ENCODE measurements at regions not wholly inside any gene's neighbourhood (a gene's known extent, or its start where the extent isn't known, plus 50 kb on each side); places are given as distances from the start of the nearest gene placed in this dataset.

- no peaks in the 10 kb centered on the region for H3K4me1 ChIP-seq
- H3K36me3 ChIP-seq = no peaks in the 10 kb centered on the region
- 94% methylated on average over 3 of the region's 3 CpGs for WGBS, 2 donors
- no peak overlapping the region for H3K4me3 ChIP-seq (replicated peaks in 1 of 3)
- TF ChIP-seq CTCF (IDR thresholded peaks at IDR 0.05) (no peak), POLR2A (IDR thresholded peaks at IDR 0.05) (no peak)
- DNase-seq = no peak
- no peak overlapping the region for H3K27ac ChIP-seq
- intact Hi-C loops (cut with DNase I) = no loop called here
- H3K27me3 ChIP-seq = no peaks in the 10 kb centered on the region
- no peaks in the 10 kb centered on the region for H3K9me3 ChIP-seq
Measured at GRCh38 chr5:164909673-164910072, 1404.3 kb downstream of the MAT2B start.

- no peaks in the 10 kb centered on the region for H3K36me3 ChIP-seq
- intact Hi-C loops (cut with DNase I) = no loop called here
- H3K27ac ChIP-seq = no peak overlapping the region
- H3K4me3 ChIP-seq (replicated peaks in 1 of 3) = no peak overlapping the region
- DNase-seq = no peak
- no peaks in the 10 kb centered on the region for H3K4me1 ChIP-seq
- no peak for TF ChIP-seq CTCF (IDR thresholded peaks at IDR 0.05)
- no peaks in the 10 kb centered on the region for H3K9me3 ChIP-seq
- H3K27me3 ChIP-seq = no peaks in the 10 kb centered on the region
Measured at GRCh38 chr5:164921722-164922121, 1416.3 kb downstream of the MAT2B start.

- 92 to 96% methylated on average over 5 of the region's 7 CpGs for WGBS, 2 donors
- TF ChIP-seq CTCF (IDR thresholded peaks at IDR 0.05) (no peak), POLR2A (IDR thresholded peaks at IDR 0.05) (no peak)
- Histone ChIP-seq H3K4me1 (no peaks in the 10 kb centered on the region), H3K4me3 (replicated peaks in 1 of 3) (no peak overlapping the region), H3K9me3 (no peaks in the 10 kb centered on the region), H3K27ac (no peak overlapping the region), H3K27me3 (no peaks in the 10 kb centered on the region), H3K36me3 (no peaks in the 10 kb centered on the region)
- intact Hi-C loops (cut with DNase I) = no loop called here
- no peak for DNase-seq
Measured at GRCh38 chr5:164934039-164934438, 1428.6 kb downstream of the MAT2B start.

- WGBS, 2 donors = 84 to 87% methylated on average over 7 of the region's 7 CpGs
- Histone ChIP-seq H3K4me3 (replicated peaks in 1 of 3) (no peak overlapping the region), H3K27me3 (no peaks in the 10 kb centered on the region), H3K9me3 (no peaks in the 10 kb centered on the region), H3K4me1 (no peaks in the 10 kb centered on the region), H3K36me3 (no peaks in the 10 kb centered on the region), H3K27ac (no peak overlapping the region)
- intact Hi-C loops (cut with DNase I) = no loop called here
- DNase-seq = no peak
- TF ChIP-seq CTCF (IDR thresholded peaks at IDR 0.05) = no peak
- no peak for TF ChIP-seq POLR2A (IDR thresholded peaks at IDR 0.05)
Measured at GRCh38 chr5:164934561-164934960, 1429.1 kb downstream of the MAT2B start.

GRCh38 chr5:164941132-164941531 lies 1435.7 kb downstream of the MAT2B start:
- WGBS, 2 donors = 69 to 73% methylated on average over 4 of the region's 4 CpGs
- H3K36me3 ChIP-seq = no peaks in the 10 kb centered on the region
- no peak overlapping the region for H3K27ac ChIP-seq
- no peak for DNase-seq
- TF ChIP-seq POLR2A (IDR thresholded peaks at IDR 0.05) = no peak
- no peak for TF ChIP-seq CTCF (IDR thresholded peaks at IDR 0.05)
- H3K4me1 ChIP-seq = no peaks in the 10 kb centered on the region
- intact Hi-C loops (cut with DNase I) = no loop called here
- H3K27me3 ChIP-seq = no peaks in the 10 kb centered on the region
- no peak overlapping the region for H3K4me3 ChIP-seq (replicated peaks in 1 of 3)
- no peaks in the 10 kb centered on the region for H3K9me3 ChIP-seq

Data from thyroid gland (tissue), 4 donors.